ENCODE measurements at regions not wholly inside any gene's neighbourhood (a gene's known extent, or its start where the extent isn't known, plus 50 kb on each side); places are given as distances from the start of the nearest gene placed in this dataset.
A peak's percentile ranks its signal among the peaks of the same experiment; 100 is the strongest.

DNA sequence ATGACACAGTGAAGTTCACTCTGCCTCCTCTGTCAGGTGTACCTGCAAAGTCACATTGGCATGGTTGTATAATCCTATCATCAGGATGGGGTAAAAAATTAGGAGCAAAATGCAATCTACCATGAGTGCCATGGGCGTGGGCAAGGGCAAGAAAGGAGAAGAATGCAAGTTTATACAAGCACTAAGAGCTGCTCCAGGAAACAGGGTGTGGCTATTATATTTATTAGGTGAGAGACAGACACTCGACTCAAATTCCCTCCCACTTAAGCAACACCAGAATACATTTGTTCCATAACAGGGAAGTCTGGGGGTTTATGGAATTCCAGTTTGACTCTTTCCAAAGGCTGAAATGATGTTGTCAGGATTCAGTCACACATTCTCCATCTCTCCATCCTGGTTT lies 378.8 kb downstream of the BCOR start:
- Histone ChIP-seq H3K9me3 (no peaks in the 10 kb centered on the region), H3K4me3 (ENCODE audit: low read depth, low read length) (no peak overlapping the region), H3K36me3 (ENCODE audit: control insufficient read depth, insufficient read depth, low read length) (no peaks in the 10 kb centered on the region), H3K4me1 (no peaks in the 10 kb centered on the region), H3K27me3 (replicated peaks; ENCODE audit: control insufficient read depth, insufficient read depth, low read length) (no peaks in the 10 kb centered on the region)
- no peak for DNase-seq
- Mint-ChIP-seq H3K9me3 (ENCODE audit: unreplicated experiment) (no peaks in the 10 kb centered on the region), H3K27ac (ENCODE audit: unreplicated experiment) (no peak overlapping the region), H3K4me1 (ENCODE audit: low read depth, unreplicated experiment) (peaks cover 10% of the 10 kb centered on the region), H3K4me3 (ENCODE audit: unreplicated experiment) (no peak overlapping the region), H3K36me3 (ENCODE audit: insufficient read depth, unreplicated experiment) (peaks cover 5% of the 10 kb centered on the region), H3K27me3 (ENCODE audit: insufficient read depth, unreplicated experiment) (no peaks in the 10 kb centered on the region)
- POLR2A ChIA-PET, result no interaction called here
- CTCF ChIA-PET, result no interaction called here
- intact Hi-C loops (cut with micrococcal nuclease; ENCODE audit: unreplicated experiment), result no loop called here
- no TSS peak for BruUV-seq (replicated peaks)
- TF ChIP-seq, protein P1, sequence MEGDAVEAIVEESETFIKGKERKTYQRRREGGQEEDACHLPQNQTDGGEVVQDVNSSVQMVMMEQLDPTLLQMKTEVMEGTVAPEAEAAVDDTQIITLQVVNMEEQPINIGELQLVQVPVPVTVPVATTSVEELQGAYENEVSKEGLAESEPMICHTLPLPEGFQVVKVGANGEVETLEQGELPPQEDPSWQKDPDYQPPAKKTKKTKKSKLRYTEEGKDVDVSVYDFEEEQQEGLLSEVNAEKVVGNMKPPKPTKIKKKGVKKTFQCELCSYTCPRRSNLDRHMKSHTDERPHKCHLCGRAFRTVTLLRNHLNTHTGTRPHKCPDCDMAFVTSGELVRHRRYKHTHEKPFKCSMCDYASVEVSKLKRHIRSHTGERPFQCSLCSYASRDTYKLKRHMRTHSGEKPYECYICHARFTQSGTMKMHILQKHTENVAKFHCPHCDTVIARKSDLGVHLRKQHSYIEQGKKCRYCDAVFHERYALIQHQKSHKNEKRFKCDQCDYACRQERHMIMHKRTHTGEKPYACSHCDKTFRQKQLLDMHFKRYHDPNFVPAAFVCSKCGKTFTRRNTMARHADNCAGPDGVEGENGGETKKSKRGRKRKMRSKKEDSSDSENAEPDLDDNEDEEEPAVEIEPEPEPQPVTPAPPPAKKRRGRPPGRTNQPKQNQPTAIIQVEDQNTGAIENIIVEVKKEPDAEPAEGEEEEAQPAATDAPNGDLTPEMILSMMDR (IDR thresholded peaks at IDR 0.05; ENCODE audit: insufficient read depth in 1 of 2, low read depth in 1 of 2, low read length in 1 of 2, severe bottlenecking in 1 of 2, unreplicated experiment in 1 of 2), result no peak

DNA sequence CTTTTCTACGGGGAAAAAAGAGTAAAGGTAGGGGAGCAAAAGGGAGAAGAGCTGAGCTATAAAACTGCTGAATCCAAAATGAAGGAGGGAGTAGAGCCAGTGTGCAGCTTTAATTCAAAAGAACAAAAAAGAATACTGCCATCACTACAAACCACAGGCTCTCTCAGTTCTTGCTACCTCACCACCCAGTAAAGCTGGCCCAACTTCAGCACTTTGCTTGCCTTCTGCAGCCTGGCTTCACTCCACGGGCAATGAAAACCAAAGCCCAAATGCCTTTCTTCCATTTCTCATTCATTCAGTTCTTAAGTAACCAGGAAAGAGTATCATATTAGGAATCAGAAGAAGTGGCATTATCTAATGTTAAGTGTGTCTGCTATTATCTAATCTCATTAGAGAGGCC lies 376.8 kb downstream of the BCOR start:
- intact Hi-C loops (cut with micrococcal nuclease; ENCODE audit: unreplicated experiment), result no loop called here
- no peaks in the 10 kb centered on the region for H3K27me3 Mint-ChIP-seq (ENCODE audit: insufficient read depth, unreplicated experiment)
- no peak overlapping the region for H3K27ac Mint-ChIP-seq (ENCODE audit: unreplicated experiment)
- Histone ChIP-seq H3K9me3 (no peaks in the 10 kb centered on the region), H3K27me3 (replicated peaks; ENCODE audit: control insufficient read depth, insufficient read depth, low read length) (no peaks in the 10 kb centered on the region), H3K4me1 (no peaks in the 10 kb centered on the region; the same call in 1 of the 2 replicates), H3K36me3 (ENCODE audit: control insufficient read depth, insufficient read depth, low read length) (no peaks in the 10 kb centered on the region), H3K4me3 (ENCODE audit: low read depth, low read length) (no peak overlapping the region)
- TF ChIP-seq, protein P1 (IDR thresholded peaks at IDR 0.05; ENCODE audit: insufficient read depth in 1 of 2, low read depth in 1 of 2, low read length in 1 of 2, severe bottlenecking in 1 of 2, unreplicated experiment in 1 of 2), result no peak
- POLR2A ChIA-PET, result no interaction called here
- BruUV-seq (replicated peaks), result no TSS peak
- no peaks in the 10 kb centered on the region for H3K9me3 Mint-ChIP-seq (ENCODE audit: unreplicated experiment)
- peaks cover 5% of the 10 kb centered on the region for H3K36me3 Mint-ChIP-seq (ENCODE audit: insufficient read depth, unreplicated experiment)
- peaks cover 10% of the 10 kb centered on the region for H3K4me1 Mint-ChIP-seq (ENCODE audit: low read depth, unreplicated experiment)
- no peak for DNase-seq
- CTCF ChIA-PET, result no interaction called here
- no peak overlapping the region for H3K4me3 Mint-ChIP-seq (ENCODE audit: unreplicated experiment)

DNA sequence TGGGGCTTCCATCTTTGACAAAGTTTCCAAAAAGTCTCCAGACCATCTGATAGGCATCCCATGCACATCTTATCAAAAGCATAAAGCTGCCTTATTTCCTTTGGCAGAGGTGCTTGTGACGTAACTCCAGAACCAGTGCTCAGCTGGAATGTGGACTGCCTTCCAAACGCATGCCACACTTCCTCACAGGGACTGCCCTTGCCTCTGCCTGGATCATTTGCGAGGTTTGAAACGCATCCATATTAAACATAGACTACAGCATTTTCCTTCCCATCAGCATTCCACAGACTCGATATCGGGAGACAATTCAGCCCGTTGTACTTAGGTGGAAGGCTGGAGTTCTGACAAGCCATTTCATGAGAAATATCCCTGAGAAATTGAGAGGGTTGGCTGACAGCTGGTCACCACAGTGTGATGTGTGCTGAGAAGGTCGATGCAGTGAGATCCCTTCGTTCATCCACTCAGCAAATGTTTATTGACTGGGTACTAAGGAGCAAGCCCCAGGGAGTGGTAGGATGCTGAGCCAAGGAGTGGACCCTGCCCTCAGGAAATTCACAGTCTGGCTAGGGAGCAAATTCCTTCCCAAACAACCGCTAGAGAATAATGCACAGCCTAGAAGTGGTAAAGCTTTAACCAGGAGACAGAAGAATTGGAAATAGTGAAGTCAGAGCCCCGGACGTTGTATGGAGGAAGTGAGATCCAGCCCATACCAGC lies 376.0 kb downstream of the BCOR start:
- no peak overlapping the region for H3K4me3 Mint-ChIP-seq (ENCODE audit: unreplicated experiment)
- POLR2A ChIA-PET, result no interaction called here
- DNase-seq, result no peak
- H3K27me3 ChIP-seq (replicated peaks; ENCODE audit: control insufficient read depth, insufficient read depth, low read length), result no peaks in the 10 kb centered on the region
- CTCF ChIA-PET, result no interaction called here
- intact Hi-C loops (cut with micrococcal nuclease; ENCODE audit: unreplicated experiment), result no loop called here
- no peak overlapping the region for H3K4me3 ChIP-seq (ENCODE audit: low read depth, low read length)
- no peaks in the 10 kb centered on the region for H3K27me3 Mint-ChIP-seq (ENCODE audit: insufficient read depth, unreplicated experiment)
- TF ChIP-seq, protein P1 (IDR thresholded peaks at IDR 0.05; ENCODE audit: insufficient read depth in 1 of 2, low read depth in 1 of 2, low read length in 1 of 2, severe bottlenecking in 1 of 2, unreplicated experiment in 1 of 2), result no peak
- H3K36me3 Mint-ChIP-seq (ENCODE audit: insufficient read depth, unreplicated experiment), result peaks cover 5% of the 10 kb centered on the region
- no TSS peak for BruUV-seq (replicated peaks)
- H3K36me3 ChIP-seq (ENCODE audit: control insufficient read depth, insufficient read depth, low read length), result no peaks in the 10 kb centered on the region
- H3K4me1 ChIP-seq, result no peaks in the 10 kb centered on the region; the same call in 1 of the 2 replicates
- H3K4me1 Mint-ChIP-seq (ENCODE audit: low read depth, unreplicated experiment), result peaks cover 10% of the 10 kb centered on the region
- no peaks in the 10 kb centered on the region for H3K9me3 Mint-ChIP-seq (ENCODE audit: unreplicated experiment)
- H3K27ac Mint-ChIP-seq (ENCODE audit: unreplicated experiment), result peak overlapping the region; percentile 10
- no peaks in the 10 kb centered on the region for H3K9me3 ChIP-seq

Data from Caco-2 (cell line).